ENCODE measurements at regions not wholly inside any gene's neighbourhood (a gene's known extent, or its start where the extent isn't known, plus 50 kb on each side); places are given as distances from the start of the nearest gene placed in this dataset.

DNA sequence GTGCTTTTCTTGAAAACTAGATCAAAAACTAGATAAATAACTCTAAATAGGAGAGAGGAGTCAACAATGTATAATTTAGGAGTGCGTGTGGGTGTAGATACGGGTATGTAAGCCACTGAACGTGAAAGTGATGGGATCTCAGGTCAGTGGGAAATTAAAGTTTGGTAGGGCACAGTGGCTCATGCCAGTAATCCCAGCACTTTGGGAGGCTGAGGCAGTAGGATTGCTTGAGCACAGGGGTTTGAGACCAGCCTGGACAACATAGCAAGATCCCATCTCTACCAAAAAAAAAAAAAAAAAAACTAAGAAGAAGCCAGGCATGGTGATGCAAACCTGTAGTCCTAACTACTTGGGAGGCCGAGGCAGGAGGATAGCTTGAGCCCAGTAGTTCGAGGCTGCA, 247.1 kb downstream of the ANAPC1 start:
- ATAC-seq (ENCODE audit: low read depth) (no peak), DNase-seq (no peak)
- H3K4me3 Mint-ChIP-seq, result no peak overlapping the region
- peaks cover 1% of the 10 kb centered on the region for H3K9me3 Mint-ChIP-seq
- CTCF ChIA-PET, result no interaction called here
- H3K27me3 Mint-ChIP-seq, result peaks cover 4% of the 10 kb centered on the region
- no peak for TF ChIP-seq CTCF (IDR thresholded peaks at IDR 0.05)
- intact Hi-C loops (cut with micrococcal nuclease), result no loop called here
- H3K4me1 Mint-ChIP-seq, result no peaks in the 10 kb centered on the region
- POLR2A ChIA-PET, result interaction anchor here (0.5 to 0.6 kb wide), 2 partner anchors 12 to 33 kb away, joined by 3 to 5 read pairs; no protein-coding TSS in a partner anchor
- no peak overlapping the region for H3K27ac Mint-ChIP-seq
- H3K36me3 Mint-ChIP-seq (ENCODE audit: low read depth), result no peaks in the 10 kb centered on the region

DNA sequence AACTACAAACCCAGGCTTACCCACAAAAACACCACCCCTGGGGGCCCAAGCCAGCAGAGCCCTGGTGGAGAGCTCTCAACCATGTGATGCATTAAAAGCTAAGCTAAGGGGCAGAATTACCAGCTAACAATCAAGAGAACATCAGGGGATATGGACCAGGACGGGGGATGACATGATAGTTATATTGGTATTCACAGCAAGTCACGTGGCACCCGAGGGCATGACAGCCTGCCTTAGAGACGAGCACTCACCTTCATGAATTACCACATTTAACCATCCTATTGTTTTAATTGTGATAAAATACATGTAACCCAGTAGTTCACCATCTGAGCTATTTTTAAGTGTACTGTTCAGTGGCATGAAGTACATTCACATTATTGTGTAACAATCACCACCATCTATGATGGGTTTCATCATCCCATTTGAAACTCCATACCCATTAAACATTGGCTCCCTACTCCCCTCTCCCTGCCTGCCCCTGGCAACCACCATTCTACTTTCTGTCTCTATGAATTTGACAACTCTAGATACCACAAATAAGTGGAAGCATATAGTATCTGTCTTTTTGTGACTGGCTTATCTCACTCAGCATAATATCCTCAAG, 245.6 kb downstream of the ANAPC1 start:
- Mint-ChIP-seq H3K36me3 (ENCODE audit: low read depth) (no peaks in the 10 kb centered on the region), H3K4me3 (no peak overlapping the region), H3K9me3 (peaks cover 1% of the 10 kb centered on the region), H3K4me1 (no peaks in the 10 kb centered on the region), H3K27me3 (peaks cover 4% of the 10 kb centered on the region), H3K27ac (no peak overlapping the region)
- DNase-seq, result no peak
- no peak for ATAC-seq (ENCODE audit: low read depth)
- CTCF ChIA-PET, result no interaction called here
- TF ChIP-seq CTCF (IDR thresholded peaks at IDR 0.05), result no peak
- POLR2A ChIA-PET, result no interaction called here
- intact Hi-C loops (cut with micrococcal nuclease), result no loop called here

DNA sequence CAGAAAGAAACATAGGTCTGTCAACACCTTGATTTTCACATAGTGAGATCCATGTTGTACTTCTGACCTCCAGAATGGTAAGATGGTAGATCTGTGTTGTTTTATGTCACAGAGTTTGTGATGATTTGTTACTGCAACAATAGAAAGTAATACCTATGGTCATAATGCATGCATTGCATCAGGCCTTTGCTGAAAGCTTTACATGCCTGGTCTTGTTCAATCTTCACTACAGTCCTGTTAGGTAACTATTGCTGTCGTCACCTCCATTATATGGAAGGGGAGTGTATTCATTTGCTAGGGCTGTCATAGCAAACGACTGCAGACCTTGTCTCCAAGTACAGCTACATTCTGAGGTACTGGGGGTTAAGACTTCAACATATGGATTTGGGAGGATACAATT, 243.5 kb downstream of the ANAPC1 start:
- Mint-ChIP-seq H3K4me1 (no peaks in the 10 kb centered on the region), H3K36me3 (ENCODE audit: low read depth) (no peaks in the 10 kb centered on the region), H3K9me3 (peaks cover 1% of the 10 kb centered on the region), H3K27me3 (peaks cover 4% of the 10 kb centered on the region), H3K27ac (no peak overlapping the region), H3K4me3 (no peak overlapping the region)
- no peak for TF ChIP-seq CTCF (IDR thresholded peaks at IDR 0.05)
- ChIA-PET CTCF (no interaction called here), POLR2A (no interaction called here)
- intact Hi-C loops (cut with micrococcal nuclease), result no loop called here
- DNase-seq (no peak), ATAC-seq (ENCODE audit: low read depth) (no peak)

DNA sequence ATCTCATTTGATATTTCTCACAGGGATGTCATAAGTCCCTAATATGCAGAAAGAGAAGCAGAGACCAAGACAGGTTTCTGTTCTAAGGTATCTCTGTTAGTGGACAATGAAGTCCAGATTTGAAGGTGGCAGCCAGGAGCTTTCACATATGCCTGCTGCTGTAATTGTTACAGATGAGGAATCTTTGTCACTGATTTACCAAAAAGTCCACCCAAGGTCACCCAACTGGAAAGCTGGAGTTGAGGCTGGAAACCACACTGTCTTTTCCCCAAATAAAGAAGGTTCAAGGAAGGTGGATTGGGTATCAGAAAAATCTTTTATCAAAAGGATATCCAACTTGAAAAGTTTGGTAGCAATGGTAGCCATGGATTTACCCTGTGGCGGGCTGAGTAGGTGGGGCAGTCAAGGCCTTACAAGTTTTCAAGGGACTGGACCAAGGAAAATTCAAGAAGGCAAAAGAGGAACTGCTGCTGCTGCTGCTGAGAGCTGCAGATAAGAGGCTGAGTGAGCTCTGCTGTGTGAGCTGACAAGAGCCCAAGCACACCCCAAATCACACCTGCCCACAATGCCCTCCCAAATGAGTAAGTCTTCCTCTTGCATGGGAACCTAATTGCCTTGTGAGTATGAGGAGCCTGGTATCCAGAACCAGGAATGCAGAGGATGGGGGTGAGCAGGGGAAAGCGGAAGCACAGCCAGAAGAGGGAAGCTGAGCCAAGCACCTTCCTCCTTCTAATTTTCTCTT, 241.2 kb downstream of the ANAPC1 start:
- CTCF ChIA-PET, result no interaction called here

More for the DNA sequence above, 241.2 kb downstream of the ANAPC1 start:
- H3K4me3 Mint-ChIP-seq, result no peak overlapping the region
- peaks cover 3% of the 10 kb centered on the region for H3K36me3 Mint-ChIP-seq (ENCODE audit: low read depth)
- DNase-seq (no peak), ATAC-seq (ENCODE audit: low read depth) (no peak)
- intact Hi-C loops (cut with micrococcal nuclease), result no loop called here
- POLR2A ChIA-PET, result no interaction called here
- no peak for TF ChIP-seq CTCF (IDR thresholded peaks at IDR 0.05)
- H3K9me3 Mint-ChIP-seq, result peaks cover 16% of the 10 kb centered on the region
- H3K27me3 Mint-ChIP-seq, result peaks cover 4% of the 10 kb centered on the region
- H3K27ac Mint-ChIP-seq, result no peak overlapping the region
- H3K4me1 Mint-ChIP-seq, result no peaks in the 10 kb centered on the region

Measured in activated B cell treated with CpG ODN at 0.5 μM for 24 hours (primary cell).